MM.1S (cell line): ENCODE measurements at regions not wholly inside any gene's neighbourhood (a gene's known extent, or its start where the extent isn't known, plus 50 kb on each side); places are given as distances from the start of the nearest gene placed in this dataset.
"Not testable (repeated sequence)": the region's sequence is repeated elsewhere in the genome, so short reads cannot be mapped to it uniquely, and the experiment has no call there.

ENCODE experiments used
- DNase-seq: peaks from one replicate; pipeline ENCODE4 v3.0.0-alpha.2; 2015
- H2AFZ ChIP-seq: fragments of 300-600 bp; sonication (generic); 2 replicates; pipeline ENCODE4 v1.6.0; 2016; ENCODE audit warnings: antibody characterized with exemption, low read length
- H3F3A ChIP-seq: fragments of 300-600 bp; sonication (generic); 2 replicates; pipeline ENCODE4 v1.6.1; 2016; ENCODE audit warnings: mild to moderate bottlenecking, antibody characterized with exemption, low read length, moderate library complexity, mixed read lengths; ENCODE audit not compliant: insufficient read depth
- H3K27ac ChIP-seq: fragments of 300-600 bp; sonication (generic); 2 replicates; pipeline ENCODE4 v1.5.1; 2016; ENCODE audit warnings: mild to moderate bottlenecking, low read length
- H3K27me3 ChIP-seq: fragments of 300-600 bp; sonication (generic); replicated peaks from 2 replicates; pipeline ENCODE4 v1.6.0; 2016; ENCODE audit warnings: low read length; ENCODE audit not compliant: insufficient read depth
- H3K36me3 ChIP-seq: fragments of 300-600 bp; sonication (generic); replicated peaks from 2 replicates; pipeline ENCODE4 v1.6.1; 2016; ENCODE audit warnings: mild to moderate bottlenecking, low read length, mixed read lengths; ENCODE audit not compliant: insufficient read depth
- H3K4me1 ChIP-seq: fragments of 300-600 bp; sonication (generic); 2 replicates; pipeline ENCODE4 v1.6.1; 2016; ENCODE audit warnings: low read length, mixed read lengths
- H3K4me2 ChIP-seq: fragments of 300-600 bp; sonication (generic); 2 replicates; pipeline ENCODE4 v1.6.0; 2016; ENCODE audit warnings: low read depth, low read length
- H3K4me3 ChIP-seq: fragments of 300-600 bp; sonication (generic); 2 replicates; pipeline ENCODE4 v1.5.1; 2016; ENCODE audit warnings: low read length, mixed read lengths
- H3K79me2 ChIP-seq: fragments of 300-600 bp; sonication (generic); 2 replicates; pipeline ENCODE4 v1.6.1; 2016; ENCODE audit warnings: mixed run types, low read length, mixed read lengths
- H3K9ac ChIP-seq: fragments of 300-600 bp; sonication (generic); 2 replicates; pipeline ENCODE4 v1.6.1; 2016; ENCODE audit warnings: low read length, mixed read lengths
- H3K9me2 ChIP-seq: fragments of 300-600 bp; sonication (generic); replicated peaks from 2 replicates; pipeline ENCODE4 v1.6.1; 2016; ENCODE audit warnings: mild to moderate bottlenecking, low read length, mixed read lengths; ENCODE audit not compliant: insufficient read depth
- H3K9me3 ChIP-seq: fragments of 300-600 bp; sonication (generic); replicated peaks from 2 replicates; pipeline ENCODE4 v1.6.1; 2016; ENCODE audit warnings: mild to moderate bottlenecking, low read length, mixed read lengths; ENCODE audit not compliant: insufficient read depth
- H4K20me1 ChIP-seq: fragments of 300-600 bp; sonication (generic); 2 replicates; pipeline ENCODE4 v1.6.1; 2016; ENCODE audit warnings: mild to moderate bottlenecking, low read length, moderate library complexity, mixed read lengths; ENCODE audit not compliant: insufficient read depth
- EZH2 ChIP-seq: fragments of 300-600 bp; sonication (generic); optimal IDR thresholded peaks from 2 replicates; pipeline ENCODE3; 2017; ENCODE audit warnings: low read depth, mild to moderate bottlenecking, antibody characterized with exemption, low read length, mixed read lengths
- EZH2phosphoT487 ChIP-seq: fragments of 300-600 bp; sonication (generic); IDR thresholded peaks from 2 replicates; pipeline ENCODE4 v1.6.1; 2018; ENCODE audit warnings: antibody characterized with exemption, low read length
- TF ChIP-seq, protein P1 (sequence below): fragments of 300-600 bp; sonication (generic); IDR thresholded peaks from 2 replicates; pipeline ENCODE4 v1.5.1; 2016; ENCODE audit warnings: antibody characterized with exemption, low read length, mixed read lengths

DNA sequence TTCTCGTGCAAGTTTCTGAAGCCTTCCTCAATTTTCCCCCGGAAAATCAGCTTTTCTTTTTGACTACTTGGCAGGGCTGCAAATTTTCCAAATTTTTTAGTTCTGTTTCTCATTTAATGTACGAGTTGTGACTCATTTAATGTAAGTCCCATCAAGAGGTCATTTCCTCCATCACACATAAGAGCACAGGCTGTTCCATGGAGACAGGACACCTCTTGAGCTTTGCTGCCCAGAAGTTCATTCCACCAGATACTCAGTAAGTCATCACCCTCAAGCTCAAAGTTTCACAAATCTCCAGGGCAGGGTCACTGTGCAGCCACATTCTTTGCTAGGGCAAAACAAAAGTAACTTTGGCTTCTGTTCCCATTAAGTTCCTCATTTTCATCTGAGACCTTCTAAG, 101.5 kb upstream of the TEKT4 start:
- Histone ChIP-seq H3K9ac (no peak overlapping the region), H3K9me2 (no peaks in the 10 kb centered on the region), H3K27ac (no peak overlapping the region), H3K4me3 (no peak overlapping the region), H3K4me2 (no peak overlapping the region), H3K27me3 (no peaks in the 10 kb centered on the region), H3K4me1 (no peaks in the 10 kb centered on the region), H3K9me3 (no peaks in the 10 kb centered on the region), H3K79me2 (no peaks in the 10 kb centered on the region), H3F3A (no peaks in the 10 kb centered on the region), H2AFZ (no peak overlapping the region), H3K36me3 (no peaks in the 10 kb centered on the region), H4K20me1 (no peaks in the 10 kb centered on the region)
- DNase-seq: no peak
- TF ChIP-seq EZH2phosphoT487 (no peak), EZH2 (no peak)
- TF ChIP-seq, protein P1, sequence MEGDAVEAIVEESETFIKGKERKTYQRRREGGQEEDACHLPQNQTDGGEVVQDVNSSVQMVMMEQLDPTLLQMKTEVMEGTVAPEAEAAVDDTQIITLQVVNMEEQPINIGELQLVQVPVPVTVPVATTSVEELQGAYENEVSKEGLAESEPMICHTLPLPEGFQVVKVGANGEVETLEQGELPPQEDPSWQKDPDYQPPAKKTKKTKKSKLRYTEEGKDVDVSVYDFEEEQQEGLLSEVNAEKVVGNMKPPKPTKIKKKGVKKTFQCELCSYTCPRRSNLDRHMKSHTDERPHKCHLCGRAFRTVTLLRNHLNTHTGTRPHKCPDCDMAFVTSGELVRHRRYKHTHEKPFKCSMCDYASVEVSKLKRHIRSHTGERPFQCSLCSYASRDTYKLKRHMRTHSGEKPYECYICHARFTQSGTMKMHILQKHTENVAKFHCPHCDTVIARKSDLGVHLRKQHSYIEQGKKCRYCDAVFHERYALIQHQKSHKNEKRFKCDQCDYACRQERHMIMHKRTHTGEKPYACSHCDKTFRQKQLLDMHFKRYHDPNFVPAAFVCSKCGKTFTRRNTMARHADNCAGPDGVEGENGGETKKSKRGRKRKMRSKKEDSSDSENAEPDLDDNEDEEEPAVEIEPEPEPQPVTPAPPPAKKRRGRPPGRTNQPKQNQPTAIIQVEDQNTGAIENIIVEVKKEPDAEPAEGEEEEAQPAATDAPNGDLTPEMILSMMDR: no peak

DNA sequence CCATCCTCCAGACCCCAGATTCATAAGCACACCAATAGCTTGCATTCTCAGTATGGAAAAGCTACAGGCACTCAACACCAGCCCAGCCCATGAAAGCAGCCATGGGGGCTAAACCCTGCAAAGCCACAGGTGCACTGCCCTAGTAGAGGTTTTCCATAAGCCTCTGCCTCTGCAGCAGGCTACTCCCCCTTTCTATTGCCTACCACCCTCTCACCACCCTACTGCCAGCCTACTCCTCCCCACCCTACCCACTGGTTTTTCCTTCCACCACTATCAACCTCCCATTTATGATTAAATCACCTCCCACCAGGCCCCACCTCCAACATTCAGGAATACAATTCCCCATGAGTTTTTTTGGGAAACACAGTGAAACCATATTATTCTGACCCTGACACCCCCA, 96.4 kb upstream of the TEKT4 start:
- H3K27me3 ChIP-seq: no peaks in the 10 kb centered on the region
- no peak overlapping the region for H3K4me3 ChIP-seq
- DNase-seq: no peak
- no peak overlapping the region for H2AFZ ChIP-seq
- H3K27ac ChIP-seq: no peak overlapping the region
- TF ChIP-seq EZH2: no peak
- TF ChIP-seq EZH2phosphoT487: no peak
- TF ChIP-seq, protein P1: no peak
- no peaks in the 10 kb centered on the region for H3K36me3 ChIP-seq
- no peaks in the 10 kb centered on the region for H3K79me2 ChIP-seq
- no peak overlapping the region for H3K9ac ChIP-seq
- H3F3A ChIP-seq: no peaks in the 10 kb centered on the region
- H3K4me1 ChIP-seq: no peaks in the 10 kb centered on the region
- no peaks in the 10 kb centered on the region for H3K9me3 ChIP-seq
- H4K20me1 ChIP-seq: no peaks in the 10 kb centered on the region
- H3K4me2 ChIP-seq: no peak overlapping the region
- H3K9me2 ChIP-seq: no peaks in the 10 kb centered on the region

DNA sequence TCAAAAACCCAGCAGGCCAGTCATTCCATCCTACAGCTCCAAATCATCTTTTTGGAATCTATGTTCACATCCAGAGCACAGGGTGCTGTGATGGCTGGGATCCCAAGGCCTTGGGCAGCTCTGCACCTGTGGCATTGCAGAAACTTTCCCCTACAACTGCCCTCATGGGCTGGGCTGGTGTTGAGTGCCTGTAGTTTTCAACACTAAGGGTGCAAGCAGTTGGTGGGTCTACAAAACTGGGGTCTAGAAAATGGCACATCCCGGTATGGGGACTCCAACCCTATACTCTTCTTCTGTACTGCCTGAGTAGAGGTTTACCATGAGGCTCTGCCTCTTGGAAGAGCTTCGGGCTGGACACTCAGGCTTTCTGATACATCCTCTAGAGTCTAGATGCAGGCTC, 95.2 kb upstream of the TEKT4 start:
- Histone ChIP-seq H3K4me1 (no peaks in the 10 kb centered on the region), H3K9me2 (no peaks in the 10 kb centered on the region), H3K36me3 (no peaks in the 10 kb centered on the region), H3K27ac (no peak overlapping the region), H2AFZ (no peak overlapping the region), H4K20me1 (no peaks in the 10 kb centered on the region), H3K27me3 (no peaks in the 10 kb centered on the region), H3K9ac (no peak overlapping the region), H3K79me2 (no peaks in the 10 kb centered on the region), H3F3A (no peaks in the 10 kb centered on the region), H3K4me2 (no peak overlapping the region), H3K9me3 (no peaks in the 10 kb centered on the region), H3K4me3 (no peak overlapping the region)
- no peak for DNase-seq
- TF ChIP-seq EZH2 (no peak), EZH2phosphoT487 (no peak)
- TF ChIP-seq, protein P1: no peak

DNA sequence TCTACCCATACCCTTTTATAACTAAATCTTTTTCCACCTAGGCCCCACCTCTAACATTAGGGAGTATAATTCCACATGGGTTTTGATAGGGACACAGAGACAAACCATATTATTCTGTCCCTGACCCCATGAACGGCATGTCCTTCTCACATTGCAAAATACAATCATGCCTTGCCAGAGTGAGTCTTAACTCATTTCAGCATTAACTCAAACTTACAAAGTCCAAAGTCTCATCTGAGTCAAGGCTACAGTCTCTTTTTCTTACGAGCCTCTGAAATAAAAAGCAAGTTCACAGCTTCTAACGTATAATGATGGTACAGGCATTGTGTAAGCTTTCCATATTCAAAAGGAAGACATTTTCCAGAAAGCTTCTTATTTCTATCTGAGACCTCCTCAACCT, 86.1 kb upstream of the TEKT4 start:
- not testable (repeated sequence) for H3K9ac ChIP-seq, H3K4me1 ChIP-seq, H3K79me2 ChIP-seq, H3K36me3 ChIP-seq, DNase-seq, H3K27me3 ChIP-seq, H4K20me1 ChIP-seq, H3K27ac ChIP-seq, H3K9me2 ChIP-seq, H3K9me3 ChIP-seq, H3K4me3 ChIP-seq, H2AFZ ChIP-seq, H3F3A ChIP-seq, H3K4me2 ChIP-seq

DNA sequence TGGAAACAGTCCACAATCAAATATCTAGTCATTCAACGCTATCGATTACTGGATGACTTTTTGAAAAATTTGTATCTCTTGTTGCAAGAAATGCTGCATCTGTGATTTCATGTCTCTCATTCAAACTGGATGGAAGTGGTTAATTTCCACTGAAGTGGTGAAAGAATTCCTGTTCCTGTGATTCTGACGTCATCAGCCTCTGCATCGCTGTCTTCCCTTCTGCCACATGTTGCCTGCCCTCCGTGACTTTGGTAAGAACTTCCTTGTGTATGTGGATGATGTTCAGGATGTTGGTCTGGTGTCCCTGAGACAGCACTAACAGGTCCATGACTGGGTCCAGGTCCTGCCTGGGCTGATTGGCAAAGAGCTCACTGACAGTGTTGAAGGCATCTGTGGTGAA, 84.8 kb upstream of the TEKT4 start:
- not testable (repeated sequence) for H3K36me3 ChIP-seq, H3K9me2 ChIP-seq, H3K27ac ChIP-seq, H3K4me1 ChIP-seq, H3K4me2 ChIP-seq, H3K27me3 ChIP-seq, DNase-seq, H3K9ac ChIP-seq, H3F3A ChIP-seq, H2AFZ ChIP-seq, H4K20me1 ChIP-seq, H3K4me3 ChIP-seq, H3K79me2 ChIP-seq, H3K9me3 ChIP-seq

DNA sequence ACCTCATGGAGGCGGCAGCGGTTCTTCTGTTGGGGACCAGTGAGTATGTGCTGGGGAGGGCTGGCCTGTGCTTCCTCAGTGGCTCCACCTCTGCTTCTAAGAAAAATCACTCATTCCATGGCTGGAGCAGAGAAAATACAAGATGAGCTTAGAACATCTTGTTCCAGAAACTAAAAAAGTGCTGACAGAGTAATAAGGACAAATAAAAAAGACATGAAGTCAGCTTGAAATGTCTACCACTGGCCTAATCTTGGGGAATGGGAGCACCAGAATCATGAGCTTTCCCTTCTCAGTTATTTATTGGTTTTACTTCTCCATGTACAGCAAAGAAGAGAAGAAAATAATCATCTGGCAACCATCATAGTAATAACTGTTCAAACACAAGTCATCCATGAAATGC, 81.1 kb upstream of the TEKT4 start:
- not testable (repeated sequence) for H3K9ac ChIP-seq

More for the DNA sequence above, 81.1 kb upstream of the TEKT4 start:
- not testable (repeated sequence) for H3K27ac ChIP-seq, H3K4me3 ChIP-seq, H3K27me3 ChIP-seq, H3K36me3 ChIP-seq, H3K9me2 ChIP-seq, H3K9me3 ChIP-seq, H3K4me1 ChIP-seq, H3K79me2 ChIP-seq, H3F3A ChIP-seq, H4K20me1 ChIP-seq, DNase-seq, H3K4me2 ChIP-seq, H2AFZ ChIP-seq
